ENCODE measurements at regions not wholly inside any gene's neighbourhood (a gene's known extent, or its start where the extent isn't known, plus 50 kb on each side); places are given as distances from the start of the nearest gene placed in this dataset.
A peak's percentile ranks its signal among the peaks of the same experiment; 100 is the strongest.
"Not testable (repeated sequence)": the region's sequence is repeated elsewhere in the genome, so short reads cannot be mapped to it uniquely, and the experiment has no call there.

- no peak for DNase-seq
Measured at GRCh38 chr2:167745667-167746066, 501.7 kb downstream of the STK39 start.

- not testable (repeated sequence) for DNase-seq
Measured at GRCh38 chr2:167739921-167740320, 507.5 kb downstream of the STK39 start.

GRCh38 chr2:167733747-167734146 lies 513.6 kb downstream of the STK39 start:
- no peak for DNase-seq

GRCh38 chr2:167732326-167732725 lies 515.1 kb downstream of the STK39 start:
- no peak for DNase-seq

DNA sequence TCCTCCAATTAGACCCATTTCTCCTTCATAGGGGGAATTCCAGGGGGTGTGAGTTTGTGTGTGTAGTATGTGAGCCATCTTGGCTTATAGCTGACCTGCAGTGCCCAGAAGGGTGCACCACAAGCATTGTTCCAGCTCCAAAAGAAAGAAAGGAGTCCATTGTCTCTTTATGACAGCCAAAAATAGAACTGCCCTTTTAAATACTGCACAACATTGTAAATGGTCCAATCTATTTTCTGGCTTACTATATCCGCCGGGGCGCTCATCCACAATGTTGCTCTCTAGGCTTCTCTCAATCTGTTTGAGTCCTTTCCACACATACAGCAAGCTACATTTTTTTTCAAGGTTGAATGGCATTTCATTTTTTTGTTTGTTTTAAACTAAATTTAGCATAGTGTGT lies 517.5 kb downstream of the STK39 start:
- peak; percentile 12 to 13 for DNase-seq

DNA sequence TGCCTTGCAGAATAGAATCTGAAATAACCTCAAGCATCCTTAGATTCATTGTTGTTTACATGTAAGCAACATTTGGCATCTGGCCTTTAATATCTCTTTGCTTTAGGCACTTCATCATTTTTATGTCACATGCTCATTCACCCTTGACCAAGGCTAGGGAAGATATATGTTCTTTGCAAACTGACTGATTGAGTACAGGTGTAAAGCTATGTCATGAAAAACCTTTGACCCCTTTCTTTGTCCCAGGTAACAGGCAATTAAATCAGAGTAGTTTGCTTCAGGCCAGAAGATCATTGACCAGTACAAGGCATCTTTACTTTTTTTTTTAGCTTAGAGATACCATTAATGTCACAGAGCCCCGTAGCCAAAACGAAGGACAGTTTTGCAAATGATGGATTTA lies 520.6 kb downstream of the STK39 start:
- no peak for DNase-seq

GRCh38 chr2:167721593-167721992 lies 525.8 kb downstream of the STK39 start:
- DNase-seq: no peak

DNA sequence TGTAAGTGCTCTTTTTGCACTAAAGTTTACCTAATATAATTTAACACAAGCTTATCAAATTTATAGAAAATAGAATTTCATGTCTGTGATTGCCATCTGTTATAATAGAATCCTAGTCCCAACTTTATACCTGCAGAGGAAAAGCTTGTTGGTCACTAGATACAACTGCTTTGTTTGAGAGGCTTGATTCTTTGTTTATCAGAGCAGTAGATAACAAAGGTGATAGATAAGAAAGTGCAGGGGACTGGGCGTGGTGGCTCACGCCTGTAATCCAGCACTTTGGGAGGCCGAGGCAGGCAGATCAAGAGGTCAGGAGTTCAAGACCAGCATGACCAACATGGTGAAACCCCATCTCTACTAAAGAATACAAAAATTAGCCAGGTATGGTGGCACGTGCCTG lies 528.0 kb downstream of the STK39 start:
- DNase-seq: no peak

DNA sequence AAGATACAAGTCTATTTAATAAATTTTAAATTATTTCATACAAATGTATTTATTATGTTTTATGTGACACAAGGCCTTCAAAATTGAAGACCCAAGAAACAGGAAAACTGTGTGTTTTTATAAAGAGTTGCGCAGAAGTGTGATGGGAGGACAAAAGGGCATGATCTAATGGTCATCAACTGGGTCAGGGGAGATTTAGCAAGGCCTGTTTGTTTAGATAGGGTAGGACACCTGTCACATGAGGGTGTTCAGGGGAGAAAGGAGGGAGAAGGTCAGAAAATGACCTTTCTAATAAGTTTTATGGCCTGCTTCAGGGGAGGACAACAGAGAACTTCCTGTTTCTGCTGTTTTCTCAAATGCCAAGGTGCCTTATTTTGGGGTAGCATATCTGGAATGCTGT lies 528.8 kb downstream of the STK39 start:
- no peak for DNase-seq

- DNase-seq: no peak
Measured at GRCh38 chr2:167715932-167716331, 531.5 kb downstream of the STK39 start.

DNA sequence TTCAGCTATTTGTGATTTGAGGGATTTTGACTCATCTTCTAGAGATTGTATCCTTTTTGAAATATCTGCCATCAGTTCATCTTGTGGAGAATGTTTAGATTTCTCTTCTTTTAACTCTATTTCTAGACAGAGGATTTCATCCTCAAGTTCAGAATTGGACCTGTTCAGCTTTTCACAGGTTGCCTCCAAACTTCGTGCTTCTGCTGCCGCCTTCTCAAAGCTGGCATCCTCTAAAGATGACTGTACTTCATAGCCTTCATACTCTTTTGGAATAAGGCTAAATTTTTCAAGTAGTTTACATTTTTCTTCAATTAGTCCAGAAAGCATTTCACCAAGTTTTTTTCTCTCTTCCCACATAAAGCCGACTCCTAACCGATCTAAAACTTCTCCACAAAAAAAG lies 531.9 kb downstream of the STK39 start:
- DNase-seq: not testable (repeated sequence)

- DNase-seq: no peak
Measured at GRCh38 chr2:167712275-167712674, 535.1 kb downstream of the STK39 start.

DNA sequence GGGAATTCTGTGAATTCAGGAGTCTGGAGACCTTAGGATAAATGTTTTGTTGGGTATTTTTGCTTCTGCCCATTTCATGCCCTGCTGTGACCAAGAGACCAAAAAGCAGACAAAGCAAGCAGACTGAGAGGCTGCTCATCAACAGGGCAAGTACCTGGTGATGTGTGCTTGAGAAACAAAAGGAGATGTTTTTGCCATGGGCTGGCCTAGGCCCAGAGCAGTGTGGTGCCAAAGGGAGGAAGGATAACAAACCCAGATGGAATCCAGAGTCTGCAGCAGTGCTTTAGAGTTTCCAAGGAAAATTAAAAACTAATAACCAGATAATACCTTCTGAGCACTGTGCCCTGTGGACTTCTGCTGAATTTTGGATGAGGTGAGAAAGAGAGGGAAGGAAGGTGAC lies 538.4 kb downstream of the STK39 start:
- DNase-seq: no peak

GRCh38 chr2:167706800-167707199 lies 540.6 kb downstream of the STK39 start:
- DNase-seq: no peak

DNA sequence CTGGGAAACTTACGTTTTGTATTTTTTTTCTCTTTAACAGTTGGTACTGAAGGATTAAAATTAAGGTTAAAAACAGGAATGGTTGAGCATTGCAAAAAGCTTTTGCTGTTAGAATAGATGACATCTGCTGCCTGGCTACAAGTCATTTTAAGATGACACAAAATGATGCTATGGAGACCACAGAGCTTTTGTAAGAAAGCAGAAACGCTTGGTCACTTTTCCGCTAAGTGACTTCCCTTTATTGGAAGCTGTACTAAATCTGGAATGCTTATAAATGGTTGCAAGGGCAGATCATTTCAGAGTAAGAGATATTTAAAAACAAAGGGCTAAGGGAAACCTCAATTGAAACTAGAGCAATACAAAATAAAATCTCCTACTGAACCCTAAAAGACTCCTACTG lies 544.0 kb downstream of the STK39 start:
- no peak for DNase-seq

- no peak for DNase-seq
Measured at GRCh38 chr2:167702227-167702626, 545.2 kb downstream of the STK39 start.

- no peak for DNase-seq
Measured at GRCh38 chr2:167701651-167702050, 545.7 kb downstream of the STK39 start.

GRCh38 chr2:167697948-167698347 lies 549.4 kb downstream of the STK39 start:
- DNase-seq: no peak

GRCh38 chr2:167697194-167697593 lies 550.2 kb downstream of the STK39 start:
- DNase-seq: no peak

DNA sequence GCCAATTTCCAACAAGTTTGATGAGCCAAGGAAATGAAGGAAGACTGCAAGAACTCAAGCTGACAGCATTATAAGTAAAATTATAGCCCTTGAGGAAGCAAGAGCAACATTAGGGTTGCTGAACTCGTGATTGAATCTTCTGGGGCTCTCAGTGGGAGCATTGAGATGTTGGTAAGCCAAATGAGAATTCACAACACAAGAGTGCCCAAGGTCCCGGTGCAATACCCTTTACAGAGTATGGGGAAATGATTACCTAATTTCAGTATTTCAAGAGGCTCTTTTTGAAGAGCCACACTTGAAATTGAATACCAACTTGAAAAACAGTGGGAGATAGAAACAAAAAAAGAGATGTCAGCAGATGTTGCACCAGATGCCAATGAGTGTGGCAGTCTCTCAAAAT lies 554.5 kb downstream of the STK39 start:
- DNase-seq: no peak

GRCh38 chr2:167692191-167692590 lies 555.2 kb downstream of the STK39 start:
- DNase-seq: no peak

DNA sequence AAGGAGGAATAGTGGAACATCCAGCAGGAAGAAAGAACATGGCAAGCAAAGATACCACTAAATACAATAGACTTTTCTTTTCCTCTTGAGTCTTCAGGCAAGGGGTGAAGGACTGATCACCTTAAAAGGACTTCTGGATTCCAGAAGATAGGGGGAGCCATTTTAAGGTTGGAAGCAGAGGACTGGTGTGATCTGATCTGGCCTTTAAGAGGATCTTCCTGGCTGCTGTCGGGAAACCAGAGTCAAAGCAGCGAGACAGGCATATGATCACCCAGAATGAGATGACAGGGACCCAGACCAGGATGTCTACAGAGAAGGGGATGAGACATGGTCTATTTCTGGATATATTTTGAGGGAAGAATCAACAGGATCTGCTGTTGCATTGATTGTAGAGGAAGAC lies 558.0 kb downstream of the STK39 start:
- DNase-seq: no peak

GRCh38 chr2:167686691-167687090 lies 560.7 kb downstream of the STK39 start:
- DNase-seq: no peak

- DNase-seq: peak; percentile 15 to 78
Measured at GRCh38 chr2:167681234-167682015, 566.0 kb downstream of the STK39 start.

- DNase-seq: no peak
Measured at GRCh38 chr2:167678158-167678557, 569.2 kb downstream of the STK39 start.
